HG02642 (cell line): ENCODE measurements at regions not wholly inside any gene's neighbourhood (a gene's known extent, or its start where the extent isn't known, plus 50 kb on each side); places are given as distances from the start of the nearest gene placed in this dataset.
"Not testable (repeated sequence)": the region's sequence is repeated elsewhere in the genome, so short reads cannot be mapped to it uniquely, and the experiment has no call there.

Experiments
- ATAC-seq: cut with Tn5 transposase; IDR thresholded peaks from one replicate; pipeline ENCODE4 v1.9.1; 2021; ENCODE audit warnings: mild to moderate bottlenecking; ENCODE audit not compliant: unreplicated experiment, poor library complexity

DNA sequence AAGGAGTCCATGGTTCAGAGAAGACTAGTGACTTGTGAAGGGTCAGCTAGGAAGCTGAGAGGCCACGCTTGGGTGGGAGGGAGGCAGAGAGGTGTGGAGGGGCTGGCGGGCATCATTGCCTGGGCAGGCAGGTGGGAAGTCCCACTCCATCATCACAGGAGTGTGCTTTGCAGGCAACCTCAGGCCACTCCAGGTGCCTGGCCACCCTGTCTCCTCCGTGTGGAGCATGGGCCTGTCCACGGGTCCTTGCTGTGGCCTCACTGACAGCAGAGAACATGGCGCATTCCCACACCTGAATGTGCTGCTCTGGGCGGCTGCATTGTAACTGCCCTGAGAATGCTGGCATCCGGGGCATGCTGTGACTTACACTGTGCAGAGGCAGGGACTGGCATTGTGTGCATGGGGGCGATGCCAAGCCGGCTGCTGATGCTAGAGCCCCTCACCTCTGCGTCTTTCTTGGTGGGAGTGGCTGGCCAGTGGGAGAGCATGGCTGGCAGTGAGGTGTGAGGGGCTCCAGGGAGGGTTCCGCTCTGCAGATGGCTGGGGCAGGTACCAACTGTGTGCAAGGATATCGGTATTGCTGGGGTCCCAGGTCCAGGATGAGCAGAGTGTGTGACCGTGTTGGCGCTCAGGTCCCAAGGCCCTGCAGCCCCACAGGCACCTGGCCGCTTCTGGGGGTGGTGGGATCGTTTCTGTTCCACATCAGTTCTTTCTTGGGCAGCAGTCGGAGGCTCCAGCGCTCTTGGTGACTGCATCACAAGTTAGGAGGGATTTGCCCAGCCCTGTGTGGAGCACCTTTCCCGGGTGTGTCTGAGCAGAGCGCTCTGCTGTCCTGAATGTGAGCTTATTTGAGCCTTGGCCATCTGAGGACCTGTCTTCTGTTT, 94.8 kb downstream of the NPIPB11 start:
- ATAC-seq = no peak

DNA sequence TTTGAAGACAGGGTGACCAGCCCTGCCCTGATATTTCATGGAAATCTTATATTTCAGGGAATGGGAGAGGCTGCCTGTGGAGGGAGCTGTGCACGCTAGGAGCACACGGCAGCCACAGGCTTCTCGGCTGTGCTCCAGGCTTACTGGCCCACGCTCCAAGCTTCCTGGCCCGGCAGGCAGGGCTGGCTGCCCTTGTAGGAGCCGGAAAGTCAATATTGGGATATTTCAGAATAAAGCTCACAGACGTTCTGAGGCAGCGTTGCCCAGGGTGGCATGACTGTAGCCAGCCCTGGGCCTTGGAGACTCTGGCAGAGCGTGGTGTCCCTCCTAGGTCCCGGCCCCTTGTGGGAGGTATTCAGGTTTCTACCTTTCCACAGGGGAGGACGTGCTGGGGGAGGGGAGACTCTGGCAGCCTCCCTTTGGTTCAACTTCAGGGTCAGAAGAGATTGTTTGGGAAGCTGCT, 95.6 kb downstream of the NPIPB11 start:
- ATAC-seq = no peak

DNA sequence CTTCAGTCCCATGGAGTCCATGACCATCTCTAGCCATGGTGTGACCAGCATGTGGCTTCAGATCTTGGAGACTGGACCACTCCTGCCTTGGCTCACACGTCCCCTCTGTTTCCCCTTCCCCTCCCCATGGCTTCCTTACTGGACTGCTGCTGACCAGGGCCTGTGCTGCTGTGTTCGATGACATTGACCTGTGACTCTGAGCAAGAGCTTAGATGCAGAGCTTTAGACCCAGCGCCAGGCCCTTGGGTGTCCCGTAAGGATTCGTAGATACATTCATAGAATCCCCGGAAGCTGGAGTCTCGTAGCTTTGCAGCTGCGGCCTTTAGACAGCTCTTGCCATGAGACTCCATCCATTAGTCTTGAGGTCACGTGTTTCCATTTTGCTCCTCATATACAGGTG, 96.3 kb downstream of the NPIPB11 start:
- not testable (repeated sequence) for ATAC-seq

DNA sequence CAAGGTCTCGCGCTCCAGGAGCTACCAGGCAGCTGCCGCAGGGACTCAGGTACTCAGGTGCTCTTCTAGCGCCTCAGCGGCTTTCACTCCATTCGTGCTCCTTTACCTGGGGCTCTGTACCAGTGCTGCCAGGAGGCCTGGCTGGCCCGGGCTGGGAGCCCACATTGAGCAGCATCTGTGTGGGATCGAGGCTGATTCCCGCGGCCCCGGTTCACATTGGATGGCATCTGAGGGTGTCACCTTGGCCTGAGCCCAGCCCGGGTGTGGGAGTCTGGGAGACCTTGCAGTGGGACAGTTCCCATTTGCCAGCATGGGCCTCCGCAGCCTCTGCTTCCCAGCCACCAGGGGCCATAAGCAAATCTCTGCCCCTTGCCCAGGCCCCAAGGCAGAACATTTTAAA, 96.9 kb downstream of the NPIPB11 start:
- ATAC-seq = not testable (repeated sequence)

DNA sequence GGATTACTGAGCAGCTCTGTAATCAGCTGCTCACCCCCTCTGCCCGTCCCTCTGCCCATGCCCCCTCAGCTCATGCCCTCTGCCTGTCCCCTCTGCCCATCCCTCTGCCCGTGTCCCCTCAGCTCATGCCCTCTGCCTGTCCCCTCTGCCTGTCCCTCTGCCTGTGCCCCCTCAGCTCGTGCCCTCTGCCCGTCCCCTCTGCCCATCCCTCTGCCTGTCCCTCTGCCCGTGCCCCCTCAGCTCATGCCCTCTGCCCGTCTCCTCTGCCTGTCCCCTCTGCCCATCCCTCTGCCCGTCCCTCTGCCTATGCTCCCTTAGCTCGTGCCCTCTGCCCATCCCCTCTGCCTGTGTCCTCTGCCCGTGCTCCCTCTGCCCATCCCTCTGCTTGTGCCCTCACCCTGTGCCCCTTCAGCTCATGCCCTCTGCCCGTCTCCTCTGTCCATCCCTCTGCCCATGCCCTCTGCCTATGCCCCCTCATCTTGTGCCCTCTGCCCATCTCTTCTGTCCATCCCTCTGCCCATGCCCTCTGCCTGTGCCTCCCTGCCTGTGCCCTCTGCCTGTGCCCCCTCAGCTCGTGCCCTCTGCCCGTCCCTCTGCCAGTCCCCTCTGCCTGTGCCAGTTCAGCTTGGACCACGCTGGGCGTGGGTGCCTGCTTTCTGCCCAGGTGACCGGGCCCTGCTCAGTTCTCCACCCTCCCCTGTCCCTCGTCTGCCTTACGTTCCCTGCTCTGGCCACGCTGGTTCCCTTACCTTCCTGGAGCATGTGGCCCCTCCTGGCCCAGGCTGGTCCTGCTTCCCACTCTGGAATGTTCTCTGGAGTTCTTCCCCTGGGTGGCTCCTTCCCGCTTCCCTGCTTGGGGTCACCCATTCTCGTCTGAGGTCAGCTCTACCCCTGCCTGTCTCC, 97.6 kb downstream of the NPIPB11 start:
- ATAC-seq = no peak

DNA sequence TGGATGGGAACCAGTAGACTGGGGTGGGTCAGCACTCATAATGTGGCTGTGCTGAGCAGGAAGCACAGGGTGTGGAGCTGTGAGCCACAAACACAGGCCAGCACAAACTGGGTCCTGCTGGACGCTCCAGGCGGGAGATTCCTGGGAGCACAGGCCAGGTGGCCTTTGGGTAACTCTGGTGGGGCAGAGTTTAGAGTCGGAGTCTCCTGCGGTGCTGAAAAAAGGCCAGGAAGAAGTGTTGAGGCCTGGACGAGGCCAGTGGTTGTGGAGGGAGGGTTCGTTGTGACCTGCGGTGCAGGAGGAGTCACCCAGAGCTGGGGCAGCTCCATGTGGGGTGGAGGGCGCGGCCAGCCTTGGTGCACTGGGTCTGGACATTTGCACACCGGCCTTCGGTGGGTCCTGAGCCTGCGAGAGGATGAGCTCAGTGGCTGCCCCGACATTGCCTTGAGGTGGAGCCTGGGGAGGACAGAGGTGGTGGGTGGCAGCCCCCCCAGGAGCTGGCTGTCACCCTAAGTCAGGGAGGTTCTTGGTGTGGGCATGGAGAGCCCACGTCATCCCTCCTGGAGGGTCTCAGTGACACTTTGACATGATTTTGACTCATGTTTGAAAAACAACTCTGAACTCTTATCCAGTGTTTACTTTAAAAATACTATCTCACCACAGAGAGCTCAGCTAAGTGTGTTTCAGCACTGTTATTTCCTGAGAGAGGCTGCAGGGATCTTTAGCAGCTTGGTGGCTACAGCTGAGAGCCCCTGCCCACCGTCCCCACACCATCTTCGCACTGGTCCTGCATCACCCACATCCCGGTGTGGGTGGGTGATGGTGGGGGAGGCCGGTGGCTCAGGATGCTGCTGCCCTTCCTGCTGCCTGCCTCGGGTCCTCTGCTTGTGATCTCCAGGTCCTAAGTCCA, 98.7 kb downstream of the NPIPB11 start:
- ATAC-seq = no peak

DNA sequence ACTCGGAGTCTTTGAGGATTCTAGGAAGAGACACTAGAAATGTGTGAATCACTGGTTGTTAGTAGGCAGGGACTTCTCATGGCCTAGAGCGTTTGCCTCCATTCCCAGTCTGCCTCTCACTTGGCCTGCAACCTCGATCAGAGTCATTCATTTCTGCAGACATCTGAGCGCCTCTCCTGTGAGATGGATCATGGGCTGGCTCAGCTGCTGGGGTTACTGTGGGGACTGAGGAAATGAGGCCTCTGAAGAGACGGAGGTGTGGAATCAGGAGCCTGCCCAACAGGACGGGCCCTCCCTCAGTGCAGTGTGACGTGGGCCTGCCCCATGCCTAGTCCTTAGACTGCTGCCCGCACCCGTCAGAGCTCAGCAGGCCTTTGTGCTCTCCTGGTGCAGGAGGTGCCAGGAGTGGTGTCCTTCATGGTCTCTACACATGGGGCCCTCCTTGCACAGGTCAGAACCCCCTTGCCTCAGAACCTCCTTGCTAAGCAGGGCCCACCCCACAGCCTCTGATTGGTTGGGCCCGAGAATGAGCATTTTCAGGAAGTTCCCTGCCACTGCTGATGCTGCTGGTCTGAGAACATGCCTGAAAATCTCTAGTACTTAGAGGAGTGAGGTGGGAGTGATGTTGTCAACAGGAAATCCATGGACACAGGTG, 99.4 kb downstream of the NPIPB11 start:
- ATAC-seq = no peak

DNA sequence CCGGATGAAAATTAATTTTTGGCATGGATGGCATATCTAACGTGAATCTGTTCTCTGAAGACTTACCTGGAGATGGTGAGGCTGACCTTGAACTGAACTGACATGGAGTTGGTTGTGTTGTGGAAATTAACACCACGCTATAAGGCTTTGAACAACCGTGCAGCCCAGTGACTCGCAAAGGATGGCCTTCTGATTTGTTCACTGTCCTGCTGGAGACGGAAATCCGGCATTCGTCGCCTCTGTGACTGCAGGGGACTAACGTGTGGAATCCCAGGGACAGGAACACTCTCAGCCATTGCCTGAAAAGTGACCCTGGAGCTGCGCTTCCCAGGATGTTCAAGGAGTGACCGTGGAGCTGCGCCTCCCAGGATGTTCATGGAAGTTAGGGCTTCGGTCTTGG, 100.3 kb downstream of the NPIPB11 start:
- no peak for ATAC-seq

DNA sequence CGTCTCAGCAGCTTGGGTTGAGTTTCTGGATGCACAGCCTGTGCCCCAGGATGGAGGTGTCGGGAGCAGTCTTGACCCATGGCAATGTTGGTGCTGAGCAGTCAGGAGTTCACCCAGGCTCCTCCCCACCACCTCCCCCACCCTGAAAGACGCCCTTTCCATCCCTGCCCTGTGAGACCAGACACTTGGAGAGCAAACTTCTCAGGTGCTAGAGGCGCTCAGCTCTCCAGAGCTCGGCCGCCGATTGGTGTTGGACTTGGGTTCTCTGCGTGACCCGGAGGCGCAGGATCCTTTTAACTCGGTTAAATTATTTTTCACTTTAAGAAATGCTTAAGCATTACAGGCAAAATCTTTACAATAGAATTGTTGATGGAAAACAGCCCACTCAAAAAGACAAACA, 101.5 kb downstream of the NPIPB11 start:
- not testable (repeated sequence) for ATAC-seq

DNA sequence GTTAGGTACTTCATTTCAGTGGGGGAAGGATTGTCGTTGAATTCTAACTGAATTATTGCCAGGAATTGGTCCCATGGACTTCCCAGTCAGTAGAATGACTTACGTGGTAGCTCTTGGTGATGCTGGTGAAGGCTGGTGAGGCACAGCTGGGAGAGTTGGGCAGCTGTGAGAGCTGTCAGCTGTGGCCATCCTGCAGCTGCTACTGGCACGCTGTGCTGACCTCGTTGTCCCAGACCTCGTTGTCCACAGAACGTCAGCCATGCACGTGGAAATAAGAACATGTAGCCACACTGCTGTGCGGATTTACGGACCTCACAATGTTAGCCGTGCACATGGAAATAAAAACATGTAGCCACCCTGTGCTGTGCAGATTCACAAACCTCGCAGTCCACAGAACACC, 102.3 kb downstream of the NPIPB11 start:
- ATAC-seq = no peak

DNA sequence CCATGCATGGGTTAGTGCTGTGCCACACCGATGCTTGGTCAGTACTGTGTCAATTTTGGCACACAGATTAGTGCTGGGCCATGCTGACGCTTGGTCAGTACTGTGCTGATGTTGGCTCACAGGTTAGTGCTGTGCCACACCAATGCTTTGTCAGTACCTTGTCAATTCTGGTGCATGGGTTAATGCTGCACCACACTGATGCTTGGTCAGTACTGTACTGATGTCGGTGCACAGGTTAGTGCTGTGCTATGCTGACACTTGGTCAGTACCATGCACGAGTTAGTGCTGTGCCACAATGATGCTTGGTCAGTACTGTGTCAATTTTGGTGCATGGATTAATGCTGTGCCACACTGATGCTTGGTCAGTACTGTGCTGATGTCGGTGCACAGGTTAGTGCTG, 103.0 kb downstream of the NPIPB11 start:
- no peak for ATAC-seq

DNA sequence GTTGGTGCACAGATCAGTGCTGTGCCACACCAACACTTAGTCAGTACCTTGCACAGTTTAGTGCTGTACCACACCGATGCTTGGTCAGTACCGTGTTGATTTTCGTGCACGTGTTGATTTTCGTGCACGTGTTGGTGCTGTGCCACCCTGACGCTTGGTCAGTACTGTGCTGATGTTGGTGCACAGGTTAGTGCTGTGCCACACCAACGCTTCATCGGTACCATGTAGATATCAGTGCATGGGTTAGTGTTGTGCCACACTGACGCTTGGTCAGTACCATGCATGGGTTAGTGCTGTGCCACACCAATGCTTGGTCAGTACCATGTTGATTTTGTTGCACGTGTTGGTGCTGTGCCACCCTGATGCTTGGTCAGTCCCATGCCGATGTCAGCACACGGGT, 103.5 kb downstream of the NPIPB11 start:
- ATAC-seq = no peak

DNA sequence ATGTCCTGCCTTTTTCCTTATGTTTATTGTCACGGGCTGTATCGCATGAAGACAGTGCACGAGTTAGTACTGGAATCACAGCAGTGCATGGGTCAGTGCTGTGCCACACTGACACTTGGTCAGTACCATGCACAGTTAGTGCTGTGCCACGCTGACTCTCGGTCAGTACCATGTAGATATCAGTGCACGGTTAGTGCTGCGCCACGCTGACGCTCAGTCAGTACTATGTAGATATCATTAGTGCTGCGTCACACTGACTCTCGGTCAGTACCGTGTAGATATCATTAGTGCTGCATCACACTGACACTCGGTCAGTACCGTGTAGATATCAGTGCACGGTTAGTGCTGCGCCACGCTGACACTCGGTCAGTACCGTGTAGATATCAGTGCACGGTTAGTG, 104.1 kb downstream of the NPIPB11 start:
- ATAC-seq = not testable (repeated sequence)

DNA sequence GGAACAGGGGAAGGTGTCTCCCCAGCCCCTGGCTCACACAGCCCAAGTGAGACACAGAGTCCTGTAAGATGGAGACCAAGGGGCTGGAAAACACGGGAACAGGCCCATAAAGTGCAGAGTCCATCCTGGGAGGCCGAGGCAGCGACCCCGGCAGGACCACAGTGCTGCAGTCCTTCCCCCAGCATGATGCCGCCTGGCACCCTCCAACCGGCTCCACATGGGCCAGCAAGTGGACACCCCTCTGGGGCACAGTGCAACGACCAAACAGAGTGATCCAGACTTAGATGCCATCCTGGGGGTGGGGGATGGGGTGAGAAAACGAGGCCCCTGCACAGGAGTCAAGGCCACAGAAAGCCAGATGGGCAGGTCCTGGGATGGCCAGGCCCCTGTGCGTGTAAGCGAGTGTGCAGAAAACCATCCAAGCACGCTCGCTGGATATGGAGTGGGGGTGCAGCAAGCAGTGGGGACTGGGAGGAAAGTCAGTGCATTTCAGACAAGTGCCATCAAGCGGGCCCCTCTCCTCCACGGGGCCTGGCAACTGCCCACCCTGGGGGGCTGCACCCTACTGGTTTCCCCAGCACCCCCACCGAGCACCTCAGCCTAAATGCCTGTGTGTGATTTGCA, 104.7 kb downstream of the NPIPB11 start:
- not testable (repeated sequence) for ATAC-seq

DNA sequence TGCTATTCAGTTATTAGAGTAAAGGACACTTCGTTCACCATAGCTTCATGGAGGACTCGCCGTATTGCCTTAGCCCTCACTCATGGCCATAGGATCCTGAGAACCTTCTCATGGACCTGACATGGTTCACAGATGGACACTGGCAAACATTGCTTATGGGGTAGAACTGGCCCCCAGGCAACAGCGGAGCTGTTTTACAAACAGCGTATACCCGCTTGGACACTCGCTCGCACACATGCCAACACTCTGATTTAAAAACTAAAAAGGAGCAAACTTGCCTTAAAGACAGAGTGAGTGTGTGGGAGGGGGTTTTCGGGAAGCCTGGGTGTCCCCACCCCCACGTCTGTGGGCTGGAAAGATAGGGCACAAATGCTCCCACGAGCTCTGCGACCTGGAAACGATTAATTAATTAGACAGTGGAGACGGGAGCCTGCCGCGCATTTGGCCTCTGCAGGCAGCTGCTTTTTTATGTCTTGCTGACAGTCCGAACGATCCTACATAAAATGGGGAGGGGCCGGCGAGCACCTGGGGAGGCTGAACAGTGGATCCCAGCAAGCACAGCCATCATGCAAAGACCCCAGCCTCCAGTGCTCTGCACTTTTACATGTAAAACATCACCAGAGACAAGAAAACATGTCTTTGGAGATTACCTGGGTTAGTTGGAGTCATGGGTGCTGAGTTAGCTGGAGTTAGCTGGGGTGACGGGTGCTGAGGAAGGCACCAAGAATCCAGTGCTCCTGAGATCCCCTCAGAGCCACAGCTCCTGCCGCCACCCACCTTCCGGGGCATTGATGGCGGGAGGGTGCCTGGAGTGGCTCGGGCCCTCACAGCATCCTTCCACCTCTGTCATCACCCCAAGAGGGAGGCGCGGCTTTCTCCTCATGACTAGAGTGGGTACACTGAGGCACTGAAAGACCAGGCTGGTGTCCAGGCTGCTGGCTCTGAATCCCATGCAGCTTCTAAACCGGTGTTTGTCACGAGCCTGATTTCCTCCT, 105.7 kb downstream of the NPIPB11 start:
- not testable (repeated sequence) for ATAC-seq

DNA sequence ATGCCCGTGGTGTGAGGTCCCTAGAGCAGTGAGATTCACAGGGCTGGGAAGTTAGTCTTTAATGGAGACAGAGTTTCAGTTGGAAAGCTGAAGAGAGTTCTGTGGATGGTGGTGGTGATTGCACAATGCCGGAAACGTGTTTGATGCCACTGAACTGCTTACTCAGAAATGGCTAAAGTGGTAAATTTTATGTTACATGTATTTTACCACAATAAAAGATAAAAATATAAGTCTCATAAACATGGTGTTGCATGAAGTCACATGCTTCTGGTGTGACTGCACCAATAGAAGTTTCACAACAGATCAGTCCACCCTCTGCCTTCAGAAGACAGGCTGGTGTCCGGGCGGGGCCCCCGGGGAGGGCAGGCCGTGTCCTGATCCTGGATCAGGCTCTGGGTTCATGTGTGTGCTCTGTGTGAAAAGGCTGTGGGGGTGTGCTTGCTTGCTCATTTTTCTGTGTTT, 106.5 kb downstream of the NPIPB11 start:
- ATAC-seq = not testable (repeated sequence)

DNA sequence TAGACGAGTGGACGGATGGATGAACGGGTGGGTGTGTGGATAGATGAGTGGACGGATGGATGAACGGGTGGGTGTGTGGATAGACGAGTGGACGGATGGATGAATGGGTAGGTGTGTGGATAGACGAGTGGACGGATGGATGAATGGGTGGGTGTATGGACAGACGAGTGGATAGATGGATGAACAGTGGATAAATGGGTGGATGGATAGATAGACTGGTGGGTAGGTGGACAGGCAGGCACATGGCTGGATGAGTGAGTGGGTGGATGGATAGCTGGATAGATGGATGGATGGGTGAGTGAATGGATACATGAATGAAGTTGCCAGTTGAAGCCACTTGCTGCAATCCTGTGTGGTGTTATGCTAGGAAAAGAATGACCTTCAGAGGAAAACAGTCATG, 107.5 kb downstream of the NPIPB11 start:
- not testable (repeated sequence) for ATAC-seq

DNA sequence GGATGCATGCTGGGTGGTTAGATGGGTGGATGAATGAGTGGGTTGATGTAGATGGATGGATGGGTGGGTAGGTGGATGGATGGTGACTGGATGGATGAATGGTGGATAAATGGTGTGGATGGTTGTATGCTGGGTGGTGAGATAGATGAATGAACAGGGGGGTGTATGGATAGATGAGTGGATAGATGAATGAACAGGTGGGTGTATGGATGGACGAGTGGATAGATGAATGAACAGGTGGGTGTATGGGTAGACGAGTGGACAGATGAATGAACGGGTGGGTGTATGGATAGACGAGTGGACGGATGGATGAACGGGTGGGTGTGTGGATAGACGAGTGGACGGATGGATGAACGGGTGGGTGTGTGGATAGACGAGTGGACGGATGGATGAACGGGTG, 108.2 kb downstream of the NPIPB11 start:
- ATAC-seq = not testable (repeated sequence)
